Fibroblast of upper back skin (primary cell): ENCODE measurements at regions not wholly inside any gene's neighbourhood (a gene's known extent, or its start where the extent isn't known, plus 50 kb on each side); places are given as distances from the start of the nearest gene placed in this dataset.

ENCODE experiments used
- DNase-seq: peaks from one replicate; pipeline ENCODE4 v3.0.0-alpha.2; 2013

DNA sequence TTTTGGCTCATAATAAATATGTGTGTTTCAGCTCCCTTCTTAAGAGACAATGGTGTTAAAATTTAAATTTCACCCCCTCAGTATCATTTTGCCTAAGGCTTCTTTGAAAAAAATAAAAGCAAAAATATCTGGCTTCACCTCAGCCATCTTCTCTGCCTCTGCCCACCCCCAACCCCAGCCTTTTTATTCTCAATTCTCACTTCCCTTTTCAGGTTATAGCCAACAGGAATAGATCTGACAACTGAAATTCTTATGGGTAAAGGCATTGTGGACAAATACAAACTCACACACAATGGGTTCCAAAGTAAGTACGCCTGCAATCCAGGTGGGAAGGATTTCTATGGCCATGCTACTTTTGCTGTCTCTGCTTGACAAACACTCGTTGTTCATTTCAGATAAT is 399.0 kb upstream of the ARRDC4 start:
- DNase-seq, result no peak

DNA sequence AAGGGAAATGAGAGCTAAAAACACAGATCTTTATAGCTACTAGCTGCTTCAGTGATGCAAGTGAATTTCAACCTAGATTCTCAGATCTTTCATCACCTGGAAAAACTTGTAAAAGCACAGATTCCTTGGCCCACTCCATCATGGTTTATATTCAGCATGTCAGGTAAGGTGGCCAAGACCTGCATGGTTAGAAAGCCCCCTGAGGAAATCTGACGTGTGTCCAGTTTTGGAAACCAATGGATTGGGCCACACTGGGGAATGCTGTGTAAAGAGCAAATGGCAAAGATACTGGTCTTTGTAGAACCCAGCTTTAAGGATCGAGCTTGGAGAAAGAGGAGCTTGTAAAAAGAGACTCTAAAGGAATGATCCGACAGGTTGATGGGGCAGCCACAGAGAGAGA is 397.0 kb upstream of the ARRDC4 start:
- no peak for DNase-seq

DNA sequence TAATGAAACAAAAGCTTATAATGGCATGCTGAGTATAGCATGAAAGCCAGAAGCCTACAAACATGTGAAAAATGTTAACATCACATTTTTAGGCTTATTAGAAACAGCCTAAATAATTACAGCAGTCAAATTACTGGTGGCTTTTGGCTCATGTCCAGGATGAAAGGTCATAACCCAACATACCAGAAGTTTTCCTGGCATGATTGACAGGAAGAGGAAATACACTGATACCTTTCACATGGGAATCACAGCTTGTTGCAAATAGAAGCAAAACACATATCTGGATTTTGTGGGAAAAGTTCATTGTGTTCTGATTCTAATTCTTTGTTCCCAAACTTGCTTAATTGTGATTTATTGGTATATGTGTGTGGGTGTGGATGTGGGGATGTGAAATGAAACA is 393.5 kb upstream of the ARRDC4 start:
- no peak for DNase-seq

DNA sequence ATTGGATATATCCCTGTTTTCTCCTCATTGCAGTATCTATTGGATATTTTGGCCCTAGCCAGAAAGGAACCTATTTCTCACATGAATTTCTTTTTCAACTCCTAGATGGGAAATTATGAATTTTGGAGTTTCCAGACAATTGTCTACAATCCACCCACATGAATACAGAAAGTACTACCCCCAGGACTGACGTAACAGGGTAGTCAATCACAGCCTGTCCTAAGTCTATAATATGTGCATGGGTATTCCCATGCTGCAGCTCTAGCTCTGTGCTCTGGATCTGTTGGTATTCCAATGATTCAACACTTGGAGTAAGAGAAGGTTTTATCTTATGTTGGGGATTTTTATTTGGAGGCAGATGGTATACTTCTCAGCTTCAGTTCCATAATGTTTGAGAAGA is 393.1 kb upstream of the ARRDC4 start:
- no peak for DNase-seq

DNA sequence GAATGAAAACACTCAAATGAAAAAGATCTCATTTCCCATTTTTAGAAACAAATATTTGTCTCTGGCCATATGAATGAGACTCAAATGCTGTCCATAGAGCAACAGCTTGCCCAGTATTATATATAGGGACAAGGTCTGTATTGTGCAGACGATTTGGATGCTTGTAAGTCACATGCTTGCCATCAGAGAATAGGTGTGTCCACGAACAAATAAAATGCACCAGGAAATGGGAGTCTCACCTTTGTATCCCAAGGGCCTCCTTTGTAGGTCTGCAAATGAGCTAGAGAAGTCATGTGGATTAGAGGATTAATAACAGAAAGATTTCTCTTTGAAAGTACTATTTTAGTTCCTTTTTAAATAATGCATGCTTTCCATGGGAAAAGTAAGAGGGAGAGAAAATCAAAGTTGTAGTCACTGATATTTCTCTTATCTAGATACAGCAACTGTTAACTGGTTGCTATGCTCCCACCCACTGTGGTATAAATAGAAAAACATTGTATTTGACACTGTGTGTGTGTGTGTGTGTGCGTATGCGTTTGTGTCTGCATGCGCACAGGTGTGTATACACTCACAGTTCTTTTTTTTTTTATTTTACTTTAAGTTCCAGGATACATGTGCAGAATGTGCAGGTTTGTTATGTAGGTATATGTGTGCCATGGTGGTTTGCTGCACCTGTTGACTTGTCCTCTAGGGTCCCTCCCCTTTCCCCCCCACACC is 383.4 kb upstream of the ARRDC4 start:
- DNase-seq, result no peak

DNA sequence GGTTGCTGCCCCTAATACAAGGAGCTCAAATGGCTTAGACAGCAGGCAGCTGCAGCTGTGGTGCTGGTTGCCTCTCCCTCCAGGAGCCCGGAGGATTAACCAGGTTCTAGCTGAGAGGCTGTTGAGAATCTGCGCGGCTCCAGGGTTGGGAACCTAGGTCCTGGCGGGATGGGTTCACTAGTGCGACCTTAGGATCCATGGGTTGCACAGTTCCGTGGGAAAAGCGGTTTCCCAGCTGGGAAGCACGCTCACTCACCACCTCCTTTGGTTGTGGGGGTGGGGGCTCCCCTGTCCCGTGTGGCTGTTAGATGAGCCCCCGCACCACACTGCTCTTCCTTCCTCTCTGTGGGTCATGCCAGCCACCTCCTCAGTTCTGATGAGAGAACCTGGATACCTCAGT is 375.1 kb upstream of the ARRDC4 start:
- no peak for DNase-seq

DNA sequence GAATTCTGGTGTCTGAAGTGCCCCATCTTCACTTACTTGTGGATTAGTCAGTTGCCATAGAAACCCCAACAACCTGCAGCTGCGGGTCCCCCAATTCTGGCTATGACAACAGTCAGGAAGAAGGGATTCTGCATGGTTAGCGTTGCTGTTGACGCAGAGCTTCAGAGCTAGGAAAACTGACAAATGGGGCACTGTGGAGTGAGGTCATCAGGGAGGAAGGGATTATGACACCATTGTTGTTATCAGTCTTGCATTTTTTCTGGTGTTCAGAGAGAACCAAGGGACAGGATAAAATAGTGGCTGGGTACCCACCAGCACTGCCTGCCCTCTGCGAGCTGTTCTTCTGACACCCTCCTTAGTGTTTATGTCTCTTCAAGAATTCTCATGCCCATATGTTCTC is 367.7 kb upstream of the ARRDC4 start:
- DNase-seq, result no peak

DNA sequence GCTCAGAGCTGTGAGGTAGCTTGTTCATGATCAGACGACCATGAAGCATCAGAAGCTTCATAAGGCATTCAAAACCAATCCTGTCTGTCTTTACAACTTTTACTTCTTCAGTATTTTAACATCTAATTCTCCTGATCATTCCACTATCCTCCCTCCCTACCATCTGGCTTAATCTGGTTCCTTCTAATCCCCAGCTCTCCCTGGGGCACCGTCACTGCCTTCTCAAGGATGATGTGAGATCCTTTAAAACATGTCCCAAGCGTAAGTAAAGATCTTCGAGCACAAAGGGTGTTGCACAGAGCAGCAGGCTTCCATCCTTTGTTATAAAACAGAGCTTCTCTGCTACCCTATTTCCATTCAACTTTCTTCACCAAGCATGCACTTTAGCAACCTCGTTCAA is 362.7 kb upstream of the ARRDC4 start:
- no peak for DNase-seq

DNA sequence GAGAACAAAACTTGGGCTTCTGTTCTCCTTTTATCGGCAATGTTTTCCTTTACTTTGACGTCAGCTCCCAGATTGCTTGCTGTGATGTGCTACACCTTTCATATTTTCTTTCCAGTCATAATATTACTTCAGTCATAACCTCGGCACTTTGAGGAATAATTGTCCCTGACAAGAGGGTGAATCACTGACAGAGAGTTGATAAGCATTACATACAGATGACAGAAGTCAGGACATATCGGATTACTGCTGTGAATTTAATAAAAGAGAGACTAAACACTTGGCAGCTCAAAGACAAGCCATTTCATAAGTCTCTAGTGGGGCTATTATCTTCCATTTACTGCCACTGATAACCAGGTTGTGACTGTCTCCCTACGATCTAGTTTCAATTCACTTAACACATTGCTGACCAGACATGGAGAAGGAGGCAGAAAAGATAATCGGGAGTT is 362.1 kb upstream of the ARRDC4 start:
- no peak for DNase-seq

DNA sequence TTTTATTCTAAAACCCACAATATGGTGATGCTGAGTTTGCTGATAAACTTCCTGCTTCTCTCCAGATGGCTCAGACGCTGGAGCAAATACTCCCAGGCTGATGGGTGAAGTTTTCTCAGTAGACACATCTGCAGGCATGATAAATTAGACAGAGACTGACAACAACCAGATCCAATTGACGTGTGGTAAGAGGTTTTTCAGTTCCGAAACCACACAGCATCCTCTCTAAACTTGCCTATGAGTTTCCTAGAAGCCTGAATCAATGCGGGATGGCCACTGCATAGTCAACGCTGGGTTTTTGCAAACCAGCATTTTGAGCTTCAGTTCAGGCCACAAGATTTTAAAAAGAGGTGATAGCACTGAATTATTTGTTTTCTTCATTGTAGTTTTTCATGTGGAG is 360.3 kb upstream of the ARRDC4 start:
- no peak for DNase-seq

DNA sequence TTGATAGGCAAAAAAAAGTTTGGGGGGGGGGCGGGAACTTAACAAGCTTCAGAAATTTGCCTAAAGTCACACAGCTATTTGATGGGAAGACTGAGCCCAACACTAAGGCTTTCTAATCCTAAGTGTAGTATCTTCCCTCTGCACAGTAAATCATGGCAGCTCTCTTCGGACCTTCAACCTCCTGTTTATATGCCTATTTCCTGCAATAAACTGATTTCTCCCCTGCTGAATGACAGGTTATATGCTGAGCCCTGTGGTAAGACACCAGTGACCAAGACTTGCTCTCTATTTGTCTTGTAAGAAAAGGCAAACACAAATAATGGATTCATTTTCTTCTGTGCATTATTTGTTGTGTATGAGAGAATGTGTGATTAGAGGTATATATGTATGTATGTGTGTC is 355.8 kb upstream of the ARRDC4 start:
- no peak for DNase-seq

DNA sequence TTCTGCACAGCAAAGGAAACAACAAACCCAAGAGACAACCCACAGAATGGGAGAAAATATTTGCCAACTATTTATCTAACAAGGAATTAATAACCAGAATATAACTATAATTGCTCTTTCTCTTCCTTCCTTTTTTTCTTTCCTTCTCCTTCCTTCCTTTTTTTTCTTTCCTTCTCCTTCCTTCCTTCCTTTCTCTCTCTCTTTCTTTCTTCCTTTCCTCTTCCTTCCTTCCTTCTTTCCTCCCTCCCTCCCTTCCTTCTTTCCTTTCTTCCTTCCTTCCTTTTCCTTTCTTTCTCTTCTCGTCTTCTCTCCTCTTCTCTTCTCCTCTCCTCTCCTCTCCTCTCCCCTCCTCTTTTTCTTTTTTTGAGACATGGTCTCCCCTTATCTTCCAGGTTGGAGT is 345.4 kb upstream of the ARRDC4 start:
- no peak for DNase-seq

DNA sequence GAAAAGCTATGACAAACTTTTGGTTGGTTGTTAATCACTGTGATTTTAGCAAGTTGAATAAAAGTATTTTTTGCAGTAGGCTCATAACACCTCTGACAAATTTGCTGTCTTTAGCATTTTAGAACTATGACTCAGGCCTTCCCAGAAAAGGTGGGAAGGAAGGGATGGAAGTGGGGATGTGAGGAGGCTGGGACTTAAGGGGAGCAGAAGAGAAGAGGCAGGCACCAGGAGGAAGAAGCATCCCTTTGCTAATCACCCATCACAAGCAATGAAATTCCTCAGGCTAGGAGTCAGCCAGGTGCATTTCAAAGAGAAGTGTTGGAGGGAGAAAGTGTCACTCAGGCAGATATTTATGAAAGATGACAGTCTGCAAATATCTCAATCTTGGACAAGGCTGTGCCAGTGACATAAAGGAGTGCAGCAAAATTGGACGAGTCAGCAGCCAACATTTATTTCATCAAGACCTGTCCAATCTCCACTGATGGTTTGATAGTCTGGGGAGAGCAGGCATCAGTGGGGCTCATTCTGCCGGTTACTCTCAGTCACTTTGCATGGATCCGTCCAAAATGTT is 337.3 kb upstream of the ARRDC4 start:
- DNase-seq, result no peak

DNA sequence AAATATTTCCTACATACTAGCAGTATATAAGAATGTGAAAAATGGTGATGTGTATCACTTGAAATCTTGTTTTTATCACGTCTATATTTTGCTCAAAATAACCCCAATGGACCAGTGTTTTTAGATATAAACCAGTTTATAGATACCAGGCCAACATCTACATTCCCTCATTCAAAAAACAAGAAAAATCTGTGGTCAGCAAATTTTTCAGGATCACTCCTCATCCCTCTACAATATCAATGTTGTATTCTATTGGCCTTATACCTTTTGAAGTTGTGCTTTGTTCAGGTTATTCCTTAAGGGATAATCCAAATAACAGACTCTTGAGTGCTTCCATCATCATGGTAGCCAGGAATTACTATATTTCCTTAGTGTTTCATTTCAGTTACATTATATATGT is 332.9 kb upstream of the ARRDC4 start:
- DNase-seq, result no peak

DNA sequence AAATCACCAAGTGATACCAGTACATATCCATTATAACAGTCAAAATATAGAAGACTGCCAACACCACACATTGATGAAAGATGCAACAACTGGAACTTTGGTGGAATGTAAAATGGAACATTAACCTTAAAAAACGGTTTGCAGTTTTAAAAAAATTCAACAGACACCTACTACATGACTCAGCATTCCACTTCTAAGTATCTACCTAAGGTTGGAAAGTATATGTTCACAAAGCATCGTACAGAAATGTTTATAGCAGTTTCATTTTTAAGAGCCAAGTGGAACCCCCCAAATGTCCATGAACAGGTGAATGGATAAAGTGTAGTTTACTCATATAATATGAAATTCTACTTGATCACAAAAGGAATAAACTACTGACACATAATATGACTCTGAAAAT is 314.7 kb upstream of the ARRDC4 start:
- DNase-seq, result no peak

DNA sequence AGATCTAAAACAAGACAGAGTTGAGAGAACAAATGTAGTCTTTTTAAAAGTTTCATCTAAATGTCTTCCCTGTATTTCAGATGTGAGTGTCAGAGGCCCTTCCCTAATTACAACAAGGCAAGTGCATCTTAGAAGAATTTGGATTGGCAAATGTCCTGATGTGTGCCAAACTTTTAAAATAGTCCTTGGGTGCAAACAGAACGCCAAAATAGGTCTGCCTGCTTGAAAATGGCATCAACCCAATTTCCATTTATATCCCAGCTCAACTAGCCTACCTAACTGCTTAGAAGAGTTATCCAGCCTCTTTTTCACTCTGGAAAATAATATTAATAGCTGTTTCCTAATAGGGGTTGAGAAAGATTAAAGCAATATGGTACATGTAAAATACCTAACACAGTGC is 311.8 kb upstream of the ARRDC4 start:
- DNase-seq, result no peak

DNA sequence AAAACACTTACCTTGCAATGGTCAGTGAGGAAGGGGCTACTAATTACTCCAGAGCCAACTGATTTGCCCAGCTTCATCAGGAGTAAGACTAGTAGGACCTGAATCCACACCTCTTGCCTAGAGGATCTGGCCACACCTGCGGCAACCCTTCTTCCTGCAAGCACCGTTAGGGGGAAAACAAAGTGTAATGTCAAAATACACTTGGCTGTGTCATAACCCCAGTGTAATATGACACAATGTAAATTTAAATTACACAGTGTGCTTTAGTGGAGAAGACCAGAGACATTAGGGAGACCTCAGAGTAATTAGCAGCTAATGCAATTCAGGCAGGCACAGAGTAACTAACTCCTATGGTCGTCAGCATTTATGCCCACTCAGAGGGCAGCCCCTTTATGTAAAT is 308.5 kb upstream of the ARRDC4 start:
- DNase-seq, result no peak

DNA sequence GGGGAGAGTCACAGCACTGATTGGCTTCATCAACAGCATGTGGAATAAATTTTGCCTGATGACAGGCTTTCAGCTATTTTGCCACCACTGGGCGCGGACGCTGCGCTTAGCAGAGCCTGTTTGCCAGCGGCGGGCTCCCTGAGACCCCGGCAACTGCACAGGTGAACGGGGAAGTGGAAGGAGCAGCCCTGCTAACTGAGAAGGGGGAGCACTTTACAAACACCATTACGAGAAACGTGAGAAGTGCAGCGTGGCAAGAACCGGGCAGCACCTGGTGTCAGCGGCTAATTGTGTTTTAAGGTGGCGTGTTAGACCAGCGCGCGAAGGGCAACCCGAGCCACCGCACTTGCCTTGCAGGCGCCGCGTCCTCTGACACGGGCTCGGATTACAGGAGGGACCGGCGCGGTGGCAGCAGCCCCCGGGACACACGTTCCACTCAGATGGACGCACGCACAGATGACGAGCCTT is 307.8 kb upstream of the ARRDC4 start:
- DNase-seq, result no peak

DNA sequence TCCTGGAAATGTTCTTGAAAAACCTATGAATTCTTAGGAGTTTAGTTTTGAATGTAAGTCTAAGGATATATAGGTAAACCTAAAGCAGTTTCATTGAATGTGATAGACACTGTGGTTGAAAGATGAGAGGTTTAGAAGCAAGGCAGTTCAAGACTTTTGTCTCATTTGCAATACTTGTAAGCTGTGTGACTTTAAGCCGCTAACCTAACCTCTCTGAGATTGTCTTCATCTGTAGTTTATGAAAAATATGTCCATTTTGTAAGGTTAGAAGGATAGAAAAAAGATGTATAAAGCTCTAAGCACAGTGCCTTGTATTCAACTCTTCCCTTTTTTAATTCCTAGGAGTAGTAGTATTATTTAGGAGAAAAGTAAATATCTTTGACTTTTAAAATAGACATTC is 306.6 kb upstream of the ARRDC4 start:
- no peak for DNase-seq

DNA sequence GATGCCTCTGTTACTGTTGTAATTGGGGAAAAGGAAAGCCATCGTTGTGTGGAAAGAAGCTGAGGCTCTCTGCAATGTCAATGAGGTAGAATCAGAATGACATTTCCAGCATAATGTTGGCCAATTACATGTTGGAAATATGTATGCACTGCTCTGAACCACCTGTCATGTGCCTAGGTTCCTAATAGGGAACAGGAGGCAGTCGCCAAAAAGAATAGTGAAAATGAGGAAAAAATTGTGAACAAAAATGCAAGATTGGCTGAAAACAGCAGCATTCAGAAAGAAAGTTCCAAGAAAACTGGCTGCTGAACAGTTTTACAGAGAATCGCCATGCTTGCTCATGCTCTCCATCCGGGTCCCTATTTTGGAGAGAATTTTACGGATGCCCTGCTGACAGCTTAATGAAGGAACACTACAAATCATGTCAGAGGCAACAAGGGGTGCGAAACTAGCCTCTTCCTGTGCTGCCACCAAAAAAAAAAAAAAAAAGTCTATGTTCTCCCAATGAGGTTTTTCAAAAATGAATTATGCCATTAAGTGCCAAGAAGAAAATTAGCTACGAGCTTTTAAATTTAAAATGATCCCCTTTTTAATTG is 305.9 kb upstream of the ARRDC4 start:
- DNase-seq, result no peak

DNA sequence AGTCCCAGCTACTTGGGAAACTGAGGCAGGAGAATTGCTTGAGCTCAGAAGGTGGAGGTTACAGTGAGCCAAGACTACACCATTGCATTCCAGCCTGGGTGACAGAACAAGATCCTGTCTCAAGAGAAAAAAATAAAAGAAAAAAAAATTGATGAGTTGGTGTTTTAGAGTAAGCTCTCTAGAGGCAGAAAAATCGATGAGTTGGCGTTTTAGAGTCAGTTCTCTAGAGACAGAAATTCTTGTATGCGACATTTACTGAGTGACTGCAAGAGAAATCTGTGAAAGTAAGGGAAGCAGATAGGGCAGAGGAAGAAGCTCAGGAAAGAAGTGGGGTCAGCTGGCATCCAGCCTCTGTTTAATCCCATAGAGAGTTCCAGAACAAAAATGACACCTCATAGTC is 298.7 kb upstream of the ARRDC4 start:
- DNase-seq, result no peak

DNA sequence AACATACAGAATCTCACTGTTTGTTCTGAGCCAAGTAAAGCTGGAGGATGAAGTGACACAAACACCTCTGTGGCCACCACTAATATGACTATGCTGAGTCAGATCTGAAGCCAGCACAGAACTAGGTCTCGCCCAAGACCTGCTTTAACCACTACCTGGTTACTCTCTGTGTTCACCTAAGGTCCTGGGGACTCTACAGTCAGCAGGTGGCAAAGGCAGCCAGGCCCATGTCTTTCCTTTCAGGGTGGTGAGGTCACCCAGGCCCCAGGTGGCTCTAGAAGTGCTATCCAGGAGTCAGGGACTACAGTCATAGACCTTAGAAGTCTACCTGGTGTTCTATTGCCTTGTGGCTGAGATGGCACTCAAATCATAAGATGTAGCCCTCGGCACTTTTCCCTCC is 287.9 kb upstream of the ARRDC4 start:
- DNase-seq, result no peak

DNA sequence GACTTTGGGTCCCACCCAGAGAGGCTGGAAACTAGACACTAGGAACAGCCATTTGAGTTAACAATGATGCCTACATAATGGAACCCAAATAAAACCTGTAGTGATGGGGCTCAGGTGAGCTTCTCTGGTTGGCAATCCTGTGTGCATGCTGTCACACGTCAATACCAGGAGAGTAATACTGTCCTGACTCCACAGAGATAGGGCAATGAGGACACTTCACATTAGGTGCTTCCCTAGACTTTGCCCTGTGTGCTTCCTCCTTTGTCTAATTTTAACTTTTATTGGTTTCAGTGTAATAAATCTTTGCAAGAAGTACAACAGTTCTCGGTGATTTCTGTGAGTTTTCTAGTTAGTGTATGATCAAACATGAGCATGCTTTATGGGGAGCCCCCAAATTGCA is 281.8 kb upstream of the ARRDC4 start:
- no peak for DNase-seq

DNA sequence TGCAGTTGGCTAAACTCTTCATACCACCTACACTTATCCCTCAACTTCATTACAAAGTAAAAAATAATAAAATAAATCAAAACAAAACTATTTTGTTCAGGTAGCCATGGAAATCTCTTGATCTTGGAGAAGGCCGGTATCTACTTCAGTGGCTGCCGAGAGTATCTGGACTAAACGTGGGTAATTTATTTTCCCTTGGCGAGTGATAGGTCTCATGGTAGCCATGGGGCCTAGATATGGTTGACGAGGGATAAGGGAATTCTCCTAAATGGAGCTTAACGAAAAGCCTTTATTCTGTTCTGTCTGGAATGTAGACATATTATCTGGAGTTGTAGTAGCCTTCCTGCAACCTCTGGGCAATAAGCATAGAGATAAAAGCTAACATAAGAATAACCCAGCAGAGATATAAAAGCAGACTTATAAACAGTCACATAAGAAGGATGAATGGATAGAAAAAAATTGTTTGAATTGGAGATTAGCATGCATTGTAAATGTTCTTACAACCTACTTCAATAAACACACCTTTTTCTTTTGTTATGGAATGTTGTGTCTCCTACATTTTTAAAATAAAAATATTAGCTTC is 281.3 kb upstream of the ARRDC4 start:
- no peak for DNase-seq
